OCI-LY1 (cell line): ENCODE measurements at regions not wholly inside any gene's neighbourhood (a gene's known extent, or its start where the extent isn't known, plus 50 kb on each side); places are given as distances from the start of the nearest gene placed in this dataset.

Experiments
- H2AFZ ChIP-seq: fragments of 200-600 bp; sonication (generic), shearing (Covaris generic); 2 replicates; pipeline ENCODE4 v1.6.0; 2014; ENCODE audit warnings: antibody characterized with exemption, mild to moderate bottlenecking, low read length
- H3F3A ChIP-seq: fragments of 200-600 bp; sonication (generic), shearing (Covaris generic); 2 replicates; pipeline ENCODE4 v1.6.0; 2014; ENCODE audit warnings: mild to moderate bottlenecking, antibody characterized with exemption, low read length, moderate library complexity; ENCODE audit not compliant: insufficient read depth
- H3K27ac ChIP-seq: fragments of 200-600 bp; sonication (generic); 2 replicates; pipeline ENCODE4 v1.5.1; 2014; ENCODE audit warnings: low read length, mixed run types, mild to moderate bottlenecking, low read depth; ENCODE audit not compliant: poor library complexity, severe bottlenecking
- H3K27me3 ChIP-seq: fragments of 200-600 bp; sonication (generic); 2 replicates; pipeline ENCODE4 v1.6.0; 2014; ENCODE audit warnings: antibody characterized with exemption, mild to moderate bottlenecking, low read length, moderate library complexity; ENCODE audit not compliant: insufficient read depth
- H3K36me3 ChIP-seq: fragments of 200-600 bp; sonication (generic); 2 replicates; pipeline ENCODE4 v1.6.1; 2014; ENCODE audit warnings: mild to moderate bottlenecking, antibody characterized with exemption, low read length, moderate library complexity, mixed read lengths; ENCODE audit not compliant: insufficient read depth
- H3K4me1 ChIP-seq: fragments of 200-600 bp; sonication (generic); 2 replicates; pipeline ENCODE4 v1.5.1; 2014; ENCODE audit warnings: mild to moderate bottlenecking, low read length, moderate library complexity; ENCODE audit not compliant: insufficient read depth, severe bottlenecking
- H3K4me2 ChIP-seq: fragments of 200-600 bp; sonication (generic), shearing (Covaris generic); 2 replicates; pipeline ENCODE4 v1.6.1; 2014; ENCODE audit warnings: low read length
- H3K4me3 ChIP-seq: fragments of 200-600 bp; sonication (generic); 2 replicates; pipeline ENCODE4 v1.5.1; 2014; ENCODE audit warnings: low read length, low read depth, mild to moderate bottlenecking, mixed read lengths; ENCODE audit not compliant: poor library complexity, severe bottlenecking
- H3K79me2 ChIP-seq: fragments of 200-600 bp; shearing (Covaris generic); 2 replicates; pipeline ENCODE4 v1.6.1; 2016; ENCODE audit warnings: mixed run types, low read length, mixed read lengths; ENCODE audit not compliant: insufficient read depth
- H3K9ac ChIP-seq: fragments of 200-600 bp; sonication (generic), shearing (Covaris generic); 2 replicates; pipeline ENCODE4 v1.6.1; 2014; ENCODE audit warnings: mild to moderate bottlenecking, low read length, mixed read lengths
- H3K9me2 ChIP-seq: fragments of 200-600 bp; sonication (generic), shearing (Covaris generic); 2 replicates; pipeline ENCODE4 v1.6.1; 2014; ENCODE audit warnings: low read depth, mild to moderate bottlenecking, low read length, mixed read lengths
- H3K9me3 ChIP-seq: fragments of 200-600 bp; shearing (Covaris generic); 2 replicates; pipeline ENCODE4 v1.6.1; 2014; ENCODE audit warnings: low read length, mixed read lengths
- H4K20me1 ChIP-seq: fragments of 200-600 bp; sonication (generic), shearing (Covaris generic); 2 replicates; pipeline ENCODE4 v1.6.0; 2016; ENCODE audit warnings: mild to moderate bottlenecking, low read length; ENCODE audit not compliant: insufficient read depth
- EZH2 ChIP-seq: fragments of 200-600 bp; sonication (generic), shearing (Covaris generic); IDR thresholded peaks from 2 replicates; pipeline ENCODE4 v1.8.0; 2017; ENCODE audit warnings: borderline replicate concordance, mixed run types, mild to moderate bottlenecking, antibody characterized with exemption, low read length, moderate library complexity, mixed read lengths
- TF ChIP-seq, protein P1 (sequence below): fragments of 200-600 bp; sonication (generic), shearing (Covaris generic); IDR thresholded peaks from 2 replicates; pipeline ENCODE4 v1.5.1; 2017; ENCODE audit warnings: mild to moderate bottlenecking, antibody characterized with exemption, low read length, moderate library complexity, mixed read lengths

DNA sequence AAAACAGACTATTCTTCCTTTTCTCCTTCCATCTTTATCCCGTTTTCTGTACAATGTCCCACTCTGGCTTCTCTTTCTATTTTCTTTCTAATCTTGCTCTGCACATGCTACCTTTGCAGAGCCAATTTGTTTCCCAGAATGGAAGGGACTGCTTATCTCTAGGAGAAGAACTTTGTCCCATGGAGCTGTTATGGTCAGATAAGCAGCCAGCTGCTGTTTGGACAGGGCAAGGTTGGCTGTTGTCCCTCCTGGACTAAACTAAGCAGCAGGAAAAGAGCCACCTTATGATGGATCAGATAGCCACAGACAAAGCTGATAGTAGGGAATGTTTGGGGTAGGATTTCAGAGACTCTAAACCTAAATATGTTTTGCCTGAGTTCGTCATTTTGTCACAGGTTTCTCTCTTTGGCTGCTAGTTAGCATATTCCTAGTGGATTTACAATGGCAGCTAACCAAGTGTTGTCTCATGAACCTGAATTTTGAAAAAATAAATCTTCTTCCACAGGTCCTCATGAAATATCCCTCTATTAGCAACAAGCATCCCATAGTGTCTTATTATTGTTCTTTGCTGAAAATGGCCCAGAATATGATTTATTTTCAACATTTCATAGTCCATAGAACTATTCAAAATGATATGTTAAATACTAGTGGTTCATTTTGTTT is 262.8 kb downstream of the SLC16A7 start:
- H3K9me2 ChIP-seq: no peaks in the 10 kb centered on the region
- H3K36me3 ChIP-seq: no peaks in the 10 kb centered on the region
- H3K27me3 ChIP-seq: no peaks in the 10 kb centered on the region
- H3K79me2 ChIP-seq: no peaks in the 10 kb centered on the region
- H3K9ac ChIP-seq: no peak overlapping the region
- no peaks in the 10 kb centered on the region for H3K4me1 ChIP-seq
- no peak overlapping the region for H3K4me2 ChIP-seq
- no peak overlapping the region for H3K4me3 ChIP-seq
- H3K9me3 ChIP-seq: no peaks in the 10 kb centered on the region
- H3F3A ChIP-seq: no peaks in the 10 kb centered on the region
- H4K20me1 ChIP-seq: no peaks in the 10 kb centered on the region
- H2AFZ ChIP-seq: no peak overlapping the region
- no peak for TF ChIP-seq EZH2
- TF ChIP-seq, protein P1, sequence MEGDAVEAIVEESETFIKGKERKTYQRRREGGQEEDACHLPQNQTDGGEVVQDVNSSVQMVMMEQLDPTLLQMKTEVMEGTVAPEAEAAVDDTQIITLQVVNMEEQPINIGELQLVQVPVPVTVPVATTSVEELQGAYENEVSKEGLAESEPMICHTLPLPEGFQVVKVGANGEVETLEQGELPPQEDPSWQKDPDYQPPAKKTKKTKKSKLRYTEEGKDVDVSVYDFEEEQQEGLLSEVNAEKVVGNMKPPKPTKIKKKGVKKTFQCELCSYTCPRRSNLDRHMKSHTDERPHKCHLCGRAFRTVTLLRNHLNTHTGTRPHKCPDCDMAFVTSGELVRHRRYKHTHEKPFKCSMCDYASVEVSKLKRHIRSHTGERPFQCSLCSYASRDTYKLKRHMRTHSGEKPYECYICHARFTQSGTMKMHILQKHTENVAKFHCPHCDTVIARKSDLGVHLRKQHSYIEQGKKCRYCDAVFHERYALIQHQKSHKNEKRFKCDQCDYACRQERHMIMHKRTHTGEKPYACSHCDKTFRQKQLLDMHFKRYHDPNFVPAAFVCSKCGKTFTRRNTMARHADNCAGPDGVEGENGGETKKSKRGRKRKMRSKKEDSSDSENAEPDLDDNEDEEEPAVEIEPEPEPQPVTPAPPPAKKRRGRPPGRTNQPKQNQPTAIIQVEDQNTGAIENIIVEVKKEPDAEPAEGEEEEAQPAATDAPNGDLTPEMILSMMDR: no peak
- H3K27ac ChIP-seq: no peak overlapping the region

DNA sequence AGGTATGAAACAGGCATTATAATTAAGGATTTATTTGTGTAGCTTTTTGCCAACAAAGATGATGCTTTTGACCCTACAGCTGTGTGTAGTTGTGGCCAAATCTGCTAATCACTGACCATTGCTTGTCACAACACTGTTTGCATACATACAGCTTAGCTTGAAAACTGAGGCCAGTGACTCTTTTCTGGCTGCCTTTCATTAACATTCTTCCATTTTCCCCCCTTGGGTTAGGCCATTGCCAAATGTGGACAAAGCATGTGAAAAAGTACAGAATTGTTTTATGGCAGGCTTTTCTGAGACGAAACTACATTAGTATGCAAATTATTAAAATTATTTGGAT is 263.3 kb downstream of the SLC16A7 start:
- Histone ChIP-seq H3K4me1 (no peaks in the 10 kb centered on the region), H3K9me3 (no peaks in the 10 kb centered on the region), H3K9me2 (no peaks in the 10 kb centered on the region), H3K4me3 (no peak overlapping the region), H3K9ac (no peak overlapping the region), H2AFZ (no peak overlapping the region), H3K27ac (no peak overlapping the region), H3K36me3 (no peaks in the 10 kb centered on the region), H3K4me2 (no peak overlapping the region), H3F3A (no peaks in the 10 kb centered on the region), H3K79me2 (no peaks in the 10 kb centered on the region), H3K27me3 (no peaks in the 10 kb centered on the region), H4K20me1 (no peaks in the 10 kb centered on the region)
- TF ChIP-seq EZH2: no peak
- TF ChIP-seq, protein P1: no peak

DNA sequence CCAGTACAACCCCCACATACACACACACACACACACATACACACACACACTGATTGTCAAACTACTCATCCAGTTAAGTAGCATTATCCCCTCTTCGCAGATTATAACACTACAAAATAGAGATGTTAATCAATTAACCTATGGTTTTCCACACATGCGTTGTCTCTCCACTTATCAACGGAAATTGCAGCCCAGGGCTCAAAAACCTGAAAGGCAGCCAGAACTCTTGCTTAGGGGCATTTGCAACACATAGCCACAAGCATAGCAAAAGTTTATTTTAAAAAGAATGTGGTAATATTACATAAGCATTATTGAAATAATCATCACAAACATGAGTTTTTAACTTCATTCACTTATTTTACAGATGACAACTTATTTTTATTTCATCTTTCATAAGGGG is 265.8 kb downstream of the SLC16A7 start:
- no peak overlapping the region for H3K27ac ChIP-seq
- TF ChIP-seq EZH2: no peak
- TF ChIP-seq, protein P1: no peak
- H3K36me3 ChIP-seq: no peaks in the 10 kb centered on the region
- H3K79me2 ChIP-seq: no peaks in the 10 kb centered on the region
- no peaks in the 10 kb centered on the region for H3K9me3 ChIP-seq
- no peaks in the 10 kb centered on the region for H3K9me2 ChIP-seq
- H3K4me1 ChIP-seq: no peaks in the 10 kb centered on the region
- H3F3A ChIP-seq: no peaks in the 10 kb centered on the region
- H4K20me1 ChIP-seq: no peaks in the 10 kb centered on the region
- H2AFZ ChIP-seq: no peak overlapping the region
- H3K27me3 ChIP-seq: no peaks in the 10 kb centered on the region
- H3K9ac ChIP-seq: no peak overlapping the region
- H3K4me2 ChIP-seq: no peak overlapping the region
- H3K4me3 ChIP-seq: no peak overlapping the region
